Right cardiac atrium (tissue), 5 donors: ENCODE measurements at regions not wholly inside any gene's neighbourhood (a gene's known extent, or its start where the extent isn't known, plus 50 kb on each side); places are given as distances from the start of the nearest gene placed in this dataset.
A peak's percentile ranks its signal among the peaks of the same experiment; 100 is the strongest.

ENCODE experiments used
- ATAC-seq, 2 donors: fragments of 200-7000 bp; cut with Tn5 transposase; one replicate each; pipeline versions ENCODE4 v1.8.0 to v1.9.1; 2020; ENCODE audit warnings: moderate library complexity in 2 of 2, mild to moderate bottlenecking in 1 of 2
- DNase-seq, 3 donors: peaks; one replicate each; pipeline ENCODE4 v3.0.0-alpha.2; 2020
- H3K27ac ChIP-seq: one replicate; pipeline ENCODE4 v1.5.1; 2013; ENCODE audit warnings: mild to moderate bottlenecking, low read length, control low read depth, moderate library complexity
- H3K27me3 ChIP-seq: one replicate; pipeline ENCODE4 v1.6.1; 2013; ENCODE audit not compliant: control insufficient read depth, insufficient read depth
- H3K4me1 ChIP-seq: one replicate; pipeline ENCODE4 v1.6.1; 2013; ENCODE audit warnings: low read length; ENCODE audit not compliant: control insufficient read depth, insufficient read depth
- H3K4me3 ChIP-seq: one replicate; pipeline ENCODE4 v1.5.1; 2013; ENCODE audit warnings: low read length, control low read depth
- H3K9me3 ChIP-seq: one replicate; pipeline ENCODE4 v1.6.1; 2013; ENCODE audit warnings: low read length; ENCODE audit not compliant: control insufficient read depth
- WGBS: extraction: QIAGEN DNeasy Blood & Tissue Kit; methylation state at CpG from one replicate; pipeline ENCODE4 v1.1.7; 2013; 5-methylcytosine and 5-hydroxymethylcytosine counted together
- intact Hi-C, 4 donors: fragments of 100-400 bp; cut with DNase I; formaldehyde crosslinking; loops; one replicate each; pipeline versions ENCODE4 v1.11.0 to v1.14.0; 2022 to 2023
- donor health status: healthy with polysubstance abuse.
- donor health status: DM: no; HTN: yes; CAD: no.
- donor health status: DM: no; HTN: no; CAD: no.
- donor health status: DM: no; HTN: yes; CAD: no; lungs with severe emphysema.
- donor health status: DM: yes; HTN: yes; CAD: no.

- WGBS, result 98% methylated on average over 2 of the region's 2 CpGs
- Histone ChIP-seq H3K27me3 (no peaks in the 10 kb centered on the region), H3K9me3 (no peaks in the 10 kb centered on the region), H3K4me3 (no peak overlapping the region), H3K4me1 (no peaks in the 10 kb centered on the region), H3K27ac (no peak overlapping the region)
- no peak for ATAC-seq
- intact Hi-C loops, result no loop called here
- DNase-seq, result no peak
Observed at GRCh38 chr2:7983912-7984311, 697.9 kb upstream of the ID2 start.

GRCh38 chr2:7984693-7985353, 697.0 kb upstream of the ID2 start:
- Histone ChIP-seq H3K27ac (no peak overlapping the region), H3K9me3 (no peaks in the 10 kb centered on the region), H3K4me3 (no peak overlapping the region), H3K4me1 (no peaks in the 10 kb centered on the region), H3K27me3 (no peaks in the 10 kb centered on the region)
- intact Hi-C loops, result no loop called here
- WGBS, result 74% methylated on average over 9 of the region's 9 CpGs
- DNase-seq (no peak), ATAC-seq (no peak)

DNA sequence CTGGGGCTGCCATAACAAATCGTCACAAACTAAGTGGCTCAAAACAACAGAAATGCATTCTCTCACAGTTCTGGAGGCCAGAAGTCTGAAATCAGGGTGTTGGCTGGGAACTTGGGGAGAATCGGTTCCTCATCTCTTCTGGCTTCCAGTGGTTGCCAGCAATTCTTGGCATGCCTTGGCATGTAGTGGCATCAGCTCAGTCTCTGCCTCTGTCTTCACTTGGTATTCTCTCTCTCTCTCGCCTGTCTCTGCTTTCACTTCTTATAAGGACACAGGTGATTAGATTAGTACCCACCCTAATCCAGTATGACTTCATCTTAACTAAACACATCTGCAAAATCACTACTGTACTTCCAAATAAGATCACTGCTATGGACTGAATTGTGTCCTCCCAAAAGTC, 695.4 kb upstream of the ID2 start:
- no peak overlapping the region for H3K27ac ChIP-seq
- WGBS, result 93% methylated on average over 3 of the region's 3 CpGs
- no peaks in the 10 kb centered on the region for H3K9me3 ChIP-seq
- intact Hi-C loops, result no loop called here
- no peak for DNase-seq
- no peak overlapping the region for H3K4me3 ChIP-seq
- ATAC-seq, result no peak
- no peaks in the 10 kb centered on the region for H3K4me1 ChIP-seq
- H3K27me3 ChIP-seq, result no peaks in the 10 kb centered on the region

- H3K4me3 ChIP-seq, result no peak overlapping the region
- H3K9me3 ChIP-seq, result no peaks in the 10 kb centered on the region
- no peaks in the 10 kb centered on the region for H3K27me3 ChIP-seq
- H3K27ac ChIP-seq, result no peak overlapping the region
- no peaks in the 10 kb centered on the region for H3K4me1 ChIP-seq
- intact Hi-C loops, result no loop called here
- DNase-seq (no peak), ATAC-seq (no peak)
Observed at GRCh38 chr2:7987992-7988391, 693.9 kb upstream of the ID2 start.

DNA sequence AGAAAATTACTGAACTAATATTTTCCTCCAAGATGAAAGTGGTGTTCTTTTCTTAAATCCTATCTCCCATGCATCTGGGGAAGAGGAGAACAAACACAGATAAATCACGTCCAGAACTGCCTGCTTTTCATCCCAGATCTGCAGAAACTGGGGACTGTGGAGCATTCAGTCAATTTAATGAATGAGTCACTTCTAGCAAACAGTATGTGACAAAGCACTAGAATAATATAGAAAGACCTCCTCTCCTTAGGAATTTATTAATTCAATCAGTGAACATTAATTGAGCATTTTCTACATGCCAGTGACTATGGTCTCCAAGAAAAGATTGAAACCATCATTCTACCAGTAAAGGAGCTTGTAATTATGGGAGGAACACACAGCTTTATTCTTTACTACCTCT, 693.4 kb upstream of the ID2 start:
- Histone ChIP-seq H3K4me1 (no peaks in the 10 kb centered on the region), H3K9me3 (no peaks in the 10 kb centered on the region), H3K27me3 (no peaks in the 10 kb centered on the region), H3K4me3 (no peak overlapping the region), H3K27ac (no peak overlapping the region)
- intact Hi-C loops, result no loop called here
- 77% methylated on average over 1 of the region's 1 CpG for WGBS
- ATAC-seq, result no peak
- no peak for DNase-seq

DNA sequence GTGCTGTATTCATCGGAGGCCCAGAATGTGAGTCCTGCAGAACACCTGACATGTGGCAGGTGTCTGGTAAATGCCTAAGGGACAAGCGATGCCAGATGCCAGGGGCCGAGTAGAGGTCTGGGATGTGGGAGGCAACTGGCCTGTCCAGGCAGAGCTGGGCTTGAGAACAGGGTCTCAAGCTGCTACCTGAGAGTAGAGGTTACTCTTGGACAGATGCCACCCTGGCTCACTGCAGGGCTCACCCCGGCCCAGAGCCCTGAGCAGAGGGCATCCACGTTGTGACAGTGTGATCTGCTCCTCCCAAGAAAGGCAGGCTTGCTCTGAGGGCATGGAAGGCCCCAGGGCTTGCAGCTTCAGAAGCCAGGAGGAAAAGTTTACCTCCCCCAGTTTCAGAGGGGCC, 692.0 kb upstream of the ID2 start:
- no peak overlapping the region for H3K27ac ChIP-seq
- intact Hi-C loops, result no loop called here

GRCh38 chr2:7992612-7993602, 688.9 kb upstream of the ID2 start:
- no peak overlapping the region for H3K4me3 ChIP-seq
- H3K27ac ChIP-seq, result no peak overlapping the region
- H3K4me1 ChIP-seq, result no peaks in the 10 kb centered on the region
- DNase-seq (no peak), ATAC-seq (no peak)
- H3K27me3 ChIP-seq, result no peaks in the 10 kb centered on the region
- H3K9me3 ChIP-seq, result no peaks in the 10 kb centered on the region
- WGBS, result 51% methylated on average over 5 of the region's 5 CpGs
- intact Hi-C loops, result no loop called here

More for the DNA sequence above, 692.0 kb upstream of the ID2 start:
- no peaks in the 10 kb centered on the region for H3K9me3 ChIP-seq
- no peak overlapping the region for H3K4me3 ChIP-seq
- 93% methylated on average over 5 of the region's 5 CpGs for WGBS
- no peak for ATAC-seq
- no peaks in the 10 kb centered on the region for H3K4me1 ChIP-seq
- no peaks in the 10 kb centered on the region for H3K27me3 ChIP-seq
- DNase-seq, result no peak

- peak; percentile 62 to 86 for ATAC-seq
- peak overlapping the region; percentile 12 for H3K27ac ChIP-seq
- intact Hi-C loops, result no loop called here
Observed at GRCh38 chr2:7994397-7994951, 687.4 kb upstream of the ID2 start.

DNA sequence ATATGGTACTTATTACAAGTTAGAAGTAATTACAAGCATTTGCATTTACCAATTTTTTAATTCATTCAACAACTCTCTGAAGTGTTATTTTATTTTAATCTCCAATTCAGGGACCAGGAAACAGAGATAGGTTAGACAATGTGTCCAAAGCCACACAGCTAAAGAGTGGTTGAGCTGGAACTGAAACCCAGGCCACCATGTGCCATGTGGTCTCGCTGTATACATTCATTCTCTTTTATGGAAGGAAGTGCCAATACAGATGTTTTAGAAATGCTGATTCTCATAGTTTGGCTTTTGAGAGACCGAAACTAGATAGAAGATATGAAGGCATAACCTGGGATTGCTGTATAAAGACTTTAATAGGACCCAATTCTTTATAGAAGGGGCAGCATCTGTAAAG, 684.6 kb upstream of the ID2 start:
- H3K4me1 ChIP-seq, result no peaks in the 10 kb centered on the region
- intact Hi-C loops, result no loop called here
- WGBS, result 91% methylated on average over 2 of the region's 2 CpGs
- no peak overlapping the region for H3K4me3 ChIP-seq
- ATAC-seq, result no peak
- no peak for DNase-seq
- H3K27ac ChIP-seq, result no peak overlapping the region
- no peaks in the 10 kb centered on the region for H3K9me3 ChIP-seq
- no peaks in the 10 kb centered on the region for H3K27me3 ChIP-seq

More at GRCh38 chr2:7994397-7994951, 687.4 kb upstream of the ID2 start:
- Histone ChIP-seq H3K9me3 (no peaks in the 10 kb centered on the region), H3K27me3 (no peaks in the 10 kb centered on the region), H3K4me1 (no peaks in the 10 kb centered on the region), H3K4me3 (no peak overlapping the region)
- DNase-seq, result peak; percentile 29 to 74 (median 72)
- WGBS, result 38% methylated on average over 6 of the region's 6 CpGs

DNA sequence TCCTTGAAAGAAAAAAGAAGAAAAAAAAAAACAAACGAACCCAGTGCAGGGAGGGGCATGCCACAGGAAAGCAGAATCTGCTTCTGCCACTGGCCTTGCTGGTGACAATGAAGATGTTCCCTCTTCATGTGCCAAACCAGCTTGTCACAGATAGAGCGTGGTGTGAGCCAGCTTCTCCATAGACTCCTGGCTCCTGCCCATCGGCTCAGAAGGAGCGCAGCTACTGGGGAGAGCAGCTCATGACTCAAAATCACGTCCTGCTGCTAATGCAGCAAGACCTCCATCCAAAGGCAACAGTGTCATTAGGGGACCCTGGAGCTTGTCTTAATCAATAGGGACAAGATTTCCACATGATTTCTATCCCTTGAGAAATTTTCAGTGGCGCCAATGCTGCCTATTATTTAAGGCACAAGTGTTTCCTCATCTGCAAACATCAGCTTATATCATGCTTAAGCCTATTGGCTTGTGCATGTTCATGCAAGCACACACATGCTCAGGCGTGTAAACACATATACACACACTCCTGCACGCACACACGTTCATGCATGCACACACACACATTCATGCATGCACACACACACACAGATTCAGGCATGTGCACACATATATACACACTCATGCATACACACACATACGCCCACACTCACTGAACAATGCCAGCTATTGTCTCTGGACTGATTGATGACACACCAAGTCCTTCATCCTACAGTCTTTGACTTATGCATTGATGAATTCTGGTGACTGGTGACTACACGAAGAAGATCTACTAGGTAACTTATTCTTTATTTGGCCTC, 682.0 kb upstream of the ID2 start:
- Histone ChIP-seq H3K9me3 (no peaks in the 10 kb centered on the region), H3K27ac (no peak overlapping the region), H3K4me1 (no peaks in the 10 kb centered on the region), H3K4me3 (no peak overlapping the region), H3K27me3 (no peaks in the 10 kb centered on the region)
- ATAC-seq (peak; percentile 48 to 59), DNase-seq (peak; percentile 55 to 74 (median 66))
- 70% methylated on average over 11 of the region's 11 CpGs for WGBS
- intact Hi-C loops, result loop anchor here in 1 of 4 donors (10.0 kb wide), 1 partner anchor 675 kb away; no protein-coding TSS in a partner anchor
